Tibial nerve (tissue), 4 donors: ENCODE measurements at regions not wholly inside any gene's neighbourhood (a gene's known extent, or its start where the extent isn't known, plus 50 kb on each side); places are given as distances from the start of the nearest gene placed in this dataset.

Source experiments
- DNase-seq, 2 donors: peaks; one replicate each; pipeline ENCODE4 v3.0.0-alpha.2; 2019; ENCODE audit warnings: low spot score in 2 of 2
- H3K27ac ChIP-seq, 4 donors: fragments of 200-600 bp; sonication (generic) in 3 of 4; one replicate each; pipeline ENCODE4 v1.5.1; 2017 to 2019; ENCODE audit warnings: mild to moderate bottlenecking in 1 of 4
- H3K27me3 ChIP-seq, 2 donors: fragments of 200-600 bp; sonication (generic) in 1 of 2; one replicate each; pipeline versions ENCODE4 v1.5.1 to v1.6.0; 2017 to 2019
- H3K36me3 ChIP-seq, 3 donors: fragments of 200-600 bp; sonication (generic); one replicate each; pipeline ENCODE4 v1.5.1; 2018 to 2019
- H3K4me1 ChIP-seq, 4 donors: fragments of 200-600 bp; sonication (generic) in 3 of 4; one replicate each; pipeline ENCODE4 v1.5.1; 2017 to 2019
- H3K4me3 ChIP-seq, 4 donors: fragments of 200-600 bp; sonication (generic) in 3 of 4; one replicate each; pipeline ENCODE4 v1.5.1; 2017 to 2019; ENCODE audit warnings: mild to moderate bottlenecking in 1 of 4, moderate library complexity in 1 of 4
- H3K9me3 ChIP-seq, 4 donors: fragments of 200-600 bp; sonication (generic) in 3 of 4; one replicate each; pipeline ENCODE4 v1.5.1; 2017 to 2019
- CTCF ChIP-seq, 5 experiments: fragments of 200-600 bp in 3 of 5; fragments of 450-650 bp in 2 of 5; sonication (generic) in 3 of 5; IDR thresholded peaks; one replicate each; pipeline ENCODE4 v1.5.1; 2016 to 2019; ENCODE audit warnings: antibody characterized with exemption in 5 of 5, mild to moderate bottlenecking in 3 of 5, moderate library complexity in 2 of 5
- EP300 ChIP-seq, 2 donors: sonication (generic); formaldehyde crosslinking; IDR thresholded peaks; one replicate each; pipeline ENCODE4 v1.6.1; 2017; ENCODE audit warnings: antibody characterized with exemption in 2 of 2, mild to moderate bottlenecking in 1 of 2
- POLR2A ChIP-seq, 2 donors: fragments of 450-650 bp; IDR thresholded peaks; one replicate each; pipeline ENCODE4 v1.6.1; 2017; ENCODE audit warnings: antibody characterized with exemption in 2 of 2, mild to moderate bottlenecking in 2 of 2, moderate library complexity in 2 of 2
- WGBS, 2 donors: methylation state at CpG; one replicate each; pipeline ENCODE4 v1.1.5; 2018; 5-methylcytosine and 5-hydroxymethylcytosine counted together

GRCh38 chr2:118363604-118364003, 275.3 kb downstream of the INSIG2 start:
- no peaks in the 10 kb centered on the region for H3K36me3 ChIP-seq
- H3K9me3 ChIP-seq: no peaks in the 10 kb centered on the region
- no peak for DNase-seq
- H3K27me3 ChIP-seq: no peaks in the 10 kb centered on the region
- TF ChIP-seq CTCF (IDR thresholded peaks at IDR 0.05) (no peak), POLR2A (IDR thresholded peaks at IDR 0.05) (no peak), EP300 (IDR thresholded peaks at IDR 0.05) (no peak)
- H3K4me3 ChIP-seq: no peak overlapping the region
- 85 to 86% methylated on average over 2 of the region's 2 CpGs for WGBS, 2 donors
- H3K4me1 ChIP-seq: no peaks in the 10 kb centered on the region
- H3K27ac ChIP-seq: no peak overlapping the region

DNA sequence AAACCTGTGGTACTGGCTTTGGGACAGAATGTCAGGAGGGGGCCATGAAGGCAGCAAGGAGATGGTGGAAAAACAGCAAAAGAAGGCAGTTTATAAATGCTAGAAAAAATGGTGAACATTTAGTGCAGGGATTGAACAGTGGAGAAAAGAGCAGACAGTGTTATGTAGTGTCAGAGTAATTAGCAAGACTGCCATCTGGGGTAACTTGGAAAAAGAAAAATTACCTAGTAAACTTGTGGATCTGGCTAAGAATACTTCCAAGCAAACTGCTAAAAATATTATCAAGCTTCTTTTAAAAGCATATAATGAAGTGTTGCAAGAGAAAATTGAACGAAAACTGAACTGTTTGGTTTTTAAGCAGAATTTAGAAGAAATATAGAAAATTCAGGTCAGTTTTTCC, 267.8 kb downstream of the INSIG2 start:
- Histone ChIP-seq H3K4me1 (no peaks in the 10 kb centered on the region), H3K27me3 (no peaks in the 10 kb centered on the region), H3K9me3 (peaks cover 0 to 17% (median 3%) of the 10 kb centered on the region in 4 donors), H3K27ac (no peak overlapping the region), H3K4me3 (no peak overlapping the region), H3K36me3 (no peaks in the 10 kb centered on the region)
- no peak for DNase-seq
- TF ChIP-seq POLR2A (IDR thresholded peaks at IDR 0.05) (no peak), EP300 (IDR thresholded peaks at IDR 0.05) (no peak), CTCF (IDR thresholded peaks at IDR 0.05) (no peak)
- 85 to 89% methylated on average over 1 of the region's 1 CpG for WGBS, 2 donors

DNA sequence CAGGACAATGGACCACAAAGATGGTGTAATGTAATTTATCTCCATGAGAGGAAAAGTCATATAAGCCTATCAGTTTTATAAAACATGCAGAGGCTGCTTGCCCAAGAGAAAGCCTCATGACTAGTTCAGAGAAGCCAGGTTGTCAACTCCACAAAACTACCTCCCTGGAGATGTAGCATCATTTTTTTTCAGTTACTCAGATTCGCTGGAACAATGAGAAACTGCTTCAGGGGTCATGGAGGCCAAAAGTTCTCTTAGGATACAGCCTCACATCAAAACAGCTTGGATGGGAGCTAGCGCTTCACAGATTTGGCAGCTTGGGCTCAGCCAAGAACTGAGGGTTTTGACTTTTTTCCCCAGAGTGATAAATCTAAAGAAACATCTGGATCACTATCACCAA, 263.5 kb downstream of the INSIG2 start:
- no peaks in the 10 kb centered on the region for H3K27me3 ChIP-seq
- no peak overlapping the region for H3K4me3 ChIP-seq
- no peak for TF ChIP-seq CTCF (IDR thresholded peaks at IDR 0.05)
- no peak for TF ChIP-seq POLR2A (IDR thresholded peaks at IDR 0.05)
- TF ChIP-seq EP300 (IDR thresholded peaks at IDR 0.05): no peak
- H3K9me3 ChIP-seq: peaks cover 0 to 9% (median 0%) of the 10 kb centered on the region in 4 donors
- 37 to 44% methylated on average over 2 of the region's 2 CpGs for WGBS, 2 donors
- H3K27ac ChIP-seq: no peak overlapping the region
- no peak for DNase-seq
- no peaks in the 10 kb centered on the region for H3K4me1 ChIP-seq
- no peaks in the 10 kb centered on the region for H3K36me3 ChIP-seq

DNA sequence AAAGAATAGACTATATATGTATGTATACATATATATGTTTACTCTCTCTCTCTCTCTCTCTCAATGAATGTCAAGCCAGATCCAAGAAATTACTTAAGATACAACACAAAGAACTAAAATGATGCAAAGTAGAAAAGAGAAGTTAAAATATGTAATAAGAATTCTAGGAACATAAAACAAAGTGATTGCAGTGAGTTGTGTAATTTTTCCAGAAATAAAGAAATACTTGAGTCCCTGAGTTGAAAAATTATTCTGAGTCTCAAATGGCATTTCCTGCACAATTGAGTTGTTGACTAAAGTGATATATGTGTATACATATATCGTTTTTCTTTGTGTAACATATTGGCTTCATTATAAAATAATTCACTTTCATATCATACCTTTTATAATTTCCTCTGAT, 262.4 kb downstream of the INSIG2 start:
- Histone ChIP-seq H3K9me3 (no peaks in the 10 kb centered on the region), H3K4me3 (no peak overlapping the region), H3K27ac (no peak overlapping the region), H3K4me1 (no peaks in the 10 kb centered on the region), H3K36me3 (no peaks in the 10 kb centered on the region), H3K27me3 (no peaks in the 10 kb centered on the region)
- no peak for TF ChIP-seq CTCF (IDR thresholded peaks at IDR 0.05)
- TF ChIP-seq EP300 (IDR thresholded peaks at IDR 0.05): no peak
- no peak for TF ChIP-seq POLR2A (IDR thresholded peaks at IDR 0.05)
- no peak for DNase-seq
- WGBS, 2 donors: 51 to 69% methylated on average over 1 of the region's 1 CpG

DNA sequence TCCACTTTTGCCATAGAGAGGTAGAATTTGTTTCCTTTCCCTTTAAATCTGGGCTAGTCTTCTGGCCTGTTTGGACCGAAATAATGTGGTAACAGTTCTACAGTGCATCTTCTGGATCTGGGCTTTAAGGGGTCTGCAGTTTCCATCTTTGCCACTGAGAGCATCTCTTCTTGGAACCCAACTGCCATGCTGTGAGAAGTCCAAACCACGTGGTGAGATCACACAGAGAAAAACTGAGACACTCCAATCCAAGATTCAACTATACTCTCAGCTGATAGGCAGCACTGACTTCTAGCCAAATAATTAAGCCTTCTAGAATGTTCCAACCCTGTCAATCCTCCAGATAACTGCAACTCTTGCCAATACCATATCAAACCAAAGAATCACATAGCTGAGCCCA, 261.1 kb downstream of the INSIG2 start:
- Histone ChIP-seq H3K9me3 (no peaks in the 10 kb centered on the region), H3K27me3 (no peaks in the 10 kb centered on the region)
- 64 to 85% methylated on average over 2 of the region's 2 CpGs for WGBS, 2 donors

More for the DNA sequence above, 261.1 kb downstream of the INSIG2 start:
- no peak overlapping the region for H3K4me3 ChIP-seq
- TF ChIP-seq CTCF (IDR thresholded peaks at IDR 0.05): no peak
- TF ChIP-seq POLR2A (IDR thresholded peaks at IDR 0.05): no peak
- TF ChIP-seq EP300 (IDR thresholded peaks at IDR 0.05): no peak
- no peak overlapping the region for H3K27ac ChIP-seq
- H3K36me3 ChIP-seq: no peaks in the 10 kb centered on the region
- H3K4me1 ChIP-seq: no peaks in the 10 kb centered on the region
- DNase-seq: no peak
